Adrenal gland (tissue), 9 donors: ENCODE measurements at regions not wholly inside any gene's neighbourhood (a gene's known extent, or its start where the extent isn't known, plus 50 kb on each side); places are given as distances from the start of the nearest gene placed in this dataset.

Experiments
- DNase-seq, 7 donors: peaks; one replicate each; pipeline ENCODE4 v3.0.0-alpha.2; 2019 to 2020
- H3K27ac ChIP-seq, 5 donors: fragments of 200-600 bp; sonication (generic) in 4 of 5; 1 replicate in 3 of 5; 2 replicates in 2 of 5; pipeline versions ENCODE4 v1.5.1 to v1.8.0; 2016 to 2020; ENCODE audit warnings: mild to moderate bottlenecking in 1 of 5
- H3K27me3 ChIP-seq: fragments of 200-600 bp; 2 replicates; pipeline ENCODE4 v1.8.0; 2021
- H3K36me3 ChIP-seq, 2 donors: fragments of 200-600 bp; replicated peaks in 1 of 2; 1 replicate in 1 of 2; 2 replicates in 1 of 2; pipeline versions ENCODE4 v1.5.1 to v1.8.0; 2018 to 2022
- H3K4me1 ChIP-seq, 2 donors: fragments of 200-600 bp; replicated peaks in 1 of 2; 1 replicate in 1 of 2; 2 replicates in 1 of 2; pipeline versions ENCODE4 v1.5.1 to v1.8.0; 2018 to 2021
- H3K4me3 ChIP-seq, 4 donors: fragments of 200-600 bp; sonication (generic) in 3 of 4; one replicate each; pipeline ENCODE4 v1.5.1; 2016 to 2018
- H3K9me3 ChIP-seq, 3 donors: fragments of 200-600 bp; sonication (generic) in 1 of 3; replicated peaks in 1 of 3; 1 replicate in 2 of 3; 2 replicates in 1 of 3; pipeline versions ENCODE4 v1.5.1 to v1.8.0; 2016 to 2021
- POLR2A ChIP-seq, 2 donors: fragments of 450-650 bp; IDR thresholded peaks; one replicate each; pipeline ENCODE4 v1.6.1; 2017; ENCODE audit warnings: antibody characterized with exemption in 2 of 2, mild to moderate bottlenecking in 2 of 2, moderate library complexity in 1 of 2
- WGBS, 4 donors: extraction: QIAGEN DNeasy Blood & Tissue Kit in 2 of 4; methylation state at CpG; one replicate each; pipeline versions ENCODE4 v1.1.5 to v1.1.7; 2013 to 2017; 5-methylcytosine and 5-hydroxymethylcytosine counted together
- intact Hi-C, 2 donors: fragments of 100-400 bp; cut with DNase I; formaldehyde crosslinking; loops; one replicate each; pipeline versions ENCODE4 v1.14.1 to v1.15.0; 2022 to 2023
- TF ChIP-seq, protein P1 (sequence below), 6 experiments: fragments of 450-650 bp in 4 of 6; fragments of 200-600 bp in 2 of 6; sonication (generic) in 1 of 6; IDR thresholded peaks; 1 replicate in 5 of 6; 2 replicates in 1 of 6; pipeline versions ENCODE4 v1.5.1 to v1.8.0; 2016 to 2021; ENCODE audit warnings: antibody characterized with exemption in 6 of 6, mild to moderate bottlenecking in 2 of 6, moderate library complexity in 1 of 6
- donor health status: healthy with polysubstance abuse.
- donor health status: Bipolar disorder and iron deficiency.
- donor health status: DM: yes; HTN: yes; CAD: no.
- donor health status: DM: no; HTN: no; CAD: no.
- donor health status: DM: no; HTN: no; CAD: no.

- no peaks in the 10 kb centered on the region for H3K36me3 ChIP-seq
- no peaks in the 10 kb centered on the region for H3K4me1 ChIP-seq
- H3K27me3 ChIP-seq, result no peaks in the 10 kb centered on the region
- H3K27ac ChIP-seq, result no peak overlapping the region
- H3K9me3 ChIP-seq, result no peaks in the 10 kb centered on the region
- 0 to 81% (median 60%) methylated on average over 1 of the region's 1 CpG for WGBS, 4 donors
- intact Hi-C loops, result no loop called here
- no peak for DNase-seq
- TF ChIP-seq, protein P1, sequence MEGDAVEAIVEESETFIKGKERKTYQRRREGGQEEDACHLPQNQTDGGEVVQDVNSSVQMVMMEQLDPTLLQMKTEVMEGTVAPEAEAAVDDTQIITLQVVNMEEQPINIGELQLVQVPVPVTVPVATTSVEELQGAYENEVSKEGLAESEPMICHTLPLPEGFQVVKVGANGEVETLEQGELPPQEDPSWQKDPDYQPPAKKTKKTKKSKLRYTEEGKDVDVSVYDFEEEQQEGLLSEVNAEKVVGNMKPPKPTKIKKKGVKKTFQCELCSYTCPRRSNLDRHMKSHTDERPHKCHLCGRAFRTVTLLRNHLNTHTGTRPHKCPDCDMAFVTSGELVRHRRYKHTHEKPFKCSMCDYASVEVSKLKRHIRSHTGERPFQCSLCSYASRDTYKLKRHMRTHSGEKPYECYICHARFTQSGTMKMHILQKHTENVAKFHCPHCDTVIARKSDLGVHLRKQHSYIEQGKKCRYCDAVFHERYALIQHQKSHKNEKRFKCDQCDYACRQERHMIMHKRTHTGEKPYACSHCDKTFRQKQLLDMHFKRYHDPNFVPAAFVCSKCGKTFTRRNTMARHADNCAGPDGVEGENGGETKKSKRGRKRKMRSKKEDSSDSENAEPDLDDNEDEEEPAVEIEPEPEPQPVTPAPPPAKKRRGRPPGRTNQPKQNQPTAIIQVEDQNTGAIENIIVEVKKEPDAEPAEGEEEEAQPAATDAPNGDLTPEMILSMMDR (IDR thresholded peaks at IDR 0.05), result no peak
- no peak for TF ChIP-seq POLR2A (IDR thresholded peaks at IDR 0.05)
- no peak overlapping the region for H3K4me3 ChIP-seq
Observed at GRCh38 chr5:27336817-27337216, 298.4 kb upstream of the CDH9 start.

- WGBS, 4 donors, result 72 to 84% (median 82%) methylated on average over 4 of the region's 4 CpGs
- Histone ChIP-seq H3K36me3 (no peaks in the 10 kb centered on the region), H3K4me3 (no peak overlapping the region), H3K9me3 (no peaks in the 10 kb centered on the region), H3K4me1 (no peaks in the 10 kb centered on the region), H3K27me3 (no peaks in the 10 kb centered on the region), H3K27ac (no peak overlapping the region)
- no peak for DNase-seq
- TF ChIP-seq, protein P1 (IDR thresholded peaks at IDR 0.05), result no peak
- TF ChIP-seq POLR2A (IDR thresholded peaks at IDR 0.05), result no peak
- intact Hi-C loops, result no loop called here
Observed at GRCh38 chr5:27328480-27328879, 290.1 kb upstream of the CDH9 start.

GRCh38 chr5:27325513-27325912 is 287.1 kb upstream of the CDH9 start:
- no peaks in the 10 kb centered on the region for H3K4me1 ChIP-seq
- no peak for DNase-seq
- H3K27me3 ChIP-seq, result no peaks in the 10 kb centered on the region
- intact Hi-C loops, result no loop called here
- no peaks in the 10 kb centered on the region for H3K36me3 ChIP-seq
- TF ChIP-seq, protein P1 (IDR thresholded peaks at IDR 0.05), result no peak
- no peak for TF ChIP-seq POLR2A (IDR thresholded peaks at IDR 0.05)
- H3K4me3 ChIP-seq, result no peak overlapping the region
- H3K27ac ChIP-seq, result no peak overlapping the region
- no peaks in the 10 kb centered on the region for H3K9me3 ChIP-seq

- no peaks in the 10 kb centered on the region for H3K27me3 ChIP-seq
- TF ChIP-seq, protein P1 (IDR thresholded peaks at IDR 0.05), result no peak
- no peak for TF ChIP-seq POLR2A (IDR thresholded peaks at IDR 0.05)
- H3K4me1 ChIP-seq, result no peaks in the 10 kb centered on the region
- intact Hi-C loops, result no loop called here
- no peak overlapping the region for H3K27ac ChIP-seq
- H3K9me3 ChIP-seq, result no peaks in the 10 kb centered on the region
- no peak overlapping the region for H3K4me3 ChIP-seq
- no peaks in the 10 kb centered on the region for H3K36me3 ChIP-seq
- no peak for DNase-seq
- 83 to 90% (median 88%) methylated on average over 4 of the region's 4 CpGs for WGBS, 4 donors
Observed at GRCh38 chr5:27318701-27319100, 280.3 kb upstream of the CDH9 start.
